GM21367 (cell line): ENCODE measurements at regions not wholly inside any gene's neighbourhood (a gene's known extent, or its start where the extent isn't known, plus 50 kb on each side); places are given as distances from the start of the nearest gene placed in this dataset.

Source experiments
- ATAC-seq: cut with Tn5 transposase; IDR thresholded peaks from one replicate; pipeline ENCODE4 v1.9.1; 2021; ENCODE audit not compliant: unreplicated experiment

DNA sequence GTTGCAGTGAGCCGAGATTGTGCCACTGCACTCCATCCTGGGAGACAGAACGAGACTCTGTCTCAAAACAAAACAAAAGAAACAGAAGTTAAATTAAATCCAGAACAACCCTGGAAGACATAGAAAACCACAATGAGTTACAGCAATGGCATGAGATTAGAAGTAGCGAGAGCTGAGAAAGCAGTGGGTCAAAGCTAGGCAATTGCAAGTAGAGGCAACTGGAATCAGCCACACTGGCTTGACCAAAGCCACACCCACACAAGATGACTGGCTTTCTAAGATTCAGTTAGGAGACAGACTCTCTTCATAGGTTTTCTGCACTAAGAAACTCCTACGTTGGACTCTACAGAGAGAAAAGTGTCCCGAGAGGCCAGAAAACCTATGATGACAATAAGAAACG, 443.0 kb downstream of the GPM6A start:
- no peak for ATAC-seq

DNA sequence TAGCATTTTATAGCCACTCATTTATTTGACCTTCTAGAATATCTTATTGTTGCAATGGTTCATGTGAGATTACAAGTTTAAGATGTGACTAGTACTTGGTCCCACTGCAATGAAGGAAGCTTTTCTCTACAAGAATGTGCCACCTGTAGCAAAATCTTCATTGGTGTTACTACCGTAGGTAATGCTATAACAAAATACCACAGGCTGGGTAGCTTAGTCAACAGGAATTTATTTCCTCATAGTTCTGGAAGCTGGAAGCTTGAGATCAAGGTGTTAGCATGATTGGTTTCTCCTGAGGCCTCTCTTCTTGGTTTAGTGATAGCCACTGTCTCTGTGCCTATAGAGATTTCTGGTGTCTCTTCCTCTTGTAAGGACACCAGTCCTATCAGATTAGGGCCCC, 441.0 kb downstream of the GPM6A start:
- ATAC-seq, result no peak

DNA sequence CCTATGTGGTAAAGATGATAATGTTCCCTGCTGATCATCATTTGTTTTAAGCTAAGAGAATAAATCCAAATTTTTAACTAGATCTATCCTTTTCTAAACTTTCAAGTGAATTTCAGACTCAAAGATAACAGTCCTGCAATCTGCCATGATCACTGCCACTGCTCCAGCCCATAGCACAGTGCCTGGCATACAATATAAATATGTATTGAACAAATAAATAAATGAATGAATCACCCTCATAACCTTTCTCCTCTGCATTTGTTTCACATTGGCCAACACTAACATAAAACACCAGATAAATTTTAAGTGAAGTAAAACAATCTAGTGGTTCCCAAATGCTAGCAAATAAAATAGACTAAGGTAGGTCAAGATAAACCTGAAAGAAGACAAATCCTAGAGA, 439.0 kb downstream of the GPM6A start:
- ATAC-seq, result no peak

DNA sequence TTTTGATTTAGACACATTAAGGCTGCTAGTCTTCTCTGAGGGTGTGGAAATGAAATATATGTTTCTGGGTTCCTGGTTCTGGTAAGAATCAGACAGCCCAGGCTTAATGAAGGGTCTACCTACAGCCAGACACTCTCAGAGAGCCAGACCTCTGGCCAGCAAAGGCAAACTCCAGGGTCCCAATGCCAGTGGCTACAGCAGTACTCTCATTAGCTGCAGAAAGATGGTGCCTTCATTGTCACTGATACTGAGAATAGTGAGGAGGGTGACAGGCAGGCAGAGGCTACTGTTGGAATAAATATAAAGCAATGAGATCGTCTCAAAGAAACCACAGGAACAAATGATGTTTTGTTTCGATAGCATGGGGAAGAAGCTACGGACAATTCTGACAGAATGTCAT, 437.6 kb downstream of the GPM6A start:
- ATAC-seq, result no peak

DNA sequence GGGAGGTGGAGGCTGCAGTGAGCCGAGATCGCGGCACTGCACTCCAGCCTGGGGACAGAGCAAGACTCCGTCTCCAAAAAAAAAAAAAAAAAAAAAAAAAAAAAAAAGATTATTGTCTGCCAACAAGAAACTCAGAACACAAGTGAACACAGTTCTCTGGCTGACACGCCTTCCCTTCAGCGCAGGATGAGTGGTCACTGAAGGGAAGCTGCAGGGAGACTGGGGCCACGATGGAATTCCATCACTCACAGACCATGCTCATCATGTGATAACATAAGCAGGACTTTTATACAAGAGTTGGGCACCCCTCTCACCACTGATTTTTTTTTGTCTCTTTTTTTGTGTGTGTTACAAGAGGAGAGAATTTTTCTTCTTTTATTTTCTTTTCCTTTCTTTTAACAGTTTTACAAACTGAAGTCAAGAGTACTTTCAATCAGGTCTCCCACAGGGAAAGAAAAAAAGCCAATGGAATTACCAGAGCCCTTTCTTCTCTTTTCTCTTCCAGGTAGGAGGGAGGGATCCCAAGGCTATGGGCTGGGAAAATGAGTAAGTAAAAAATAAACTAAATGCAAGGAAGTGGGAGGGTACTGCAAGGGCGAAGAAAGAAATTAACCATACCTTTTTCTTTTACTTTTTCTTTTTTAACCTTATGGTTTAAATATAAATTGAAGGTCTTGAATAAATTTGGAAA, 435.6 kb downstream of the GPM6A start:
- ATAC-seq, result no peak

DNA sequence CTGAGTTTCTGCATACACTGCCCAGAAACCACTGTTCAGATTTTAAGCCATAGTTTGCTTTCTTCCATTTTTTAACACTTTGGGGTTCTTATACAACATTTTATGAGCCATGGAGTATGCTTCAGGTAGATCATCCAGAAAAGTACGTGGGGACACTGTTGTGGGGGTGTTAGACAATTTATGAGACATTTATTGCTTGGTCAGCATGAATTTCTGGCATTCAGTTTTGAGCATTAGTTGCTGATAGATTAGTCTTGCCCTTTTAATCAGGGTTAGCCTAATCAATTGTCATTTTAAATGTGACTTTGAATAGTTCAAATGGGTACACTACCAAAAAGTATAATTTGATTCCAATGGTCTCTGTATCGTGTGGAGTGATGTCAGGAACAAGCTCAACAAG, 434.9 kb downstream of the GPM6A start:
- ATAC-seq, result no peak

DNA sequence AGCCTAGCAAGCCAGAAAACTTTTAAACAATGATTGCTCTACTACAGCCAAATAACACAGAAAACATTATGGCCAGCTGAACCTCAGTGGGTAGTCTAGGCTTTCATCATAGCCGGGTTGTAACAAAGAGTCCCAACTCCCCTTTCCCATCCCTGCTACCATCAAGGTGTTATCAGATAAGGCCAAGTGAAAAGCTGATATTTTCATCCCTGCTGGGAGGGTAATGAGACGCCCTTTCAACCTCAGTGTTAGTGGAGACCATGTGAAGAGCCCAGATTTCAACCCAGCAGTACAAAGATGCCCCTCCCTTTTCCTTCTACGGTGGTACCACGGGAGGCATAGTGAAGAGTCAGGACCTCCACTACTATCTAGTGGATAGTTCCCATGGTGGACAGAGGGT, 433.7 kb downstream of the GPM6A start:
- no peak for ATAC-seq

DNA sequence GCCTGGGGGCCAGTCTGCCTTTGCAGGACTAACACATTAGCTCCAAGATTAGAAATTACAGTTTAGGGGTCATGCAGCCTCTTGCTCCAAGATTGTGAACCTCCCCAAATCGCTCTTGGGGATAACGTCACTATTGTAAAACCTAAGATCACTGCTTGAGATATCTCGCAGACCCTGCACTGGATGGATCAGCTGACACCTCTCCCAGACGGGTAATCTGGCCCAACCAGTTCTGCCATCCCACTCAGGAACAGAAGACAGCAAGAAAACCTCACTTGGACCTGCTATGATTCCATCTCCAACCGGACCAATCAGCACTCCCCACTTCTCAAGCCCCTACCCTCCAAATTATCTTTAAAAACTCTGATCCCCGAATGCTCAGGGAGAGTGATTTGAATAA, 431.2 kb downstream of the GPM6A start:
- ATAC-seq, result no peak

DNA sequence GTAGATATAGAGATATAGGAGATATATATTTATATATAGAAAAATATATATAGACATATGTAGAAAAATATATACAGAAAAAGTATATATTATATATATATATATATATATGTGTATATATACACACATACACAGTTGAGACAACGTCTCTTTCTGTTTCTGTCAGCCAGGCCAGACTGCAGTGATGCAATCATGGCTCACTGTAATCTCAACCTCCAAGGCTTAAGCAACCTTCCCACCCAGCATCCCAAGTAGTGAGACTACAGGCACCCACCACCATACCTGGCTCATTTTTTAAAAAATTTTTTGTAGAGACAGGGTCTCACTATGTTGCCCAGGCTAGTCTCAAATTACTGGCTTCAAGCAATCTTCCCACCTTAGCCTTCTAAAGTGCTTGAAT, 426.3 kb downstream of the GPM6A start:
- ATAC-seq, result no peak

DNA sequence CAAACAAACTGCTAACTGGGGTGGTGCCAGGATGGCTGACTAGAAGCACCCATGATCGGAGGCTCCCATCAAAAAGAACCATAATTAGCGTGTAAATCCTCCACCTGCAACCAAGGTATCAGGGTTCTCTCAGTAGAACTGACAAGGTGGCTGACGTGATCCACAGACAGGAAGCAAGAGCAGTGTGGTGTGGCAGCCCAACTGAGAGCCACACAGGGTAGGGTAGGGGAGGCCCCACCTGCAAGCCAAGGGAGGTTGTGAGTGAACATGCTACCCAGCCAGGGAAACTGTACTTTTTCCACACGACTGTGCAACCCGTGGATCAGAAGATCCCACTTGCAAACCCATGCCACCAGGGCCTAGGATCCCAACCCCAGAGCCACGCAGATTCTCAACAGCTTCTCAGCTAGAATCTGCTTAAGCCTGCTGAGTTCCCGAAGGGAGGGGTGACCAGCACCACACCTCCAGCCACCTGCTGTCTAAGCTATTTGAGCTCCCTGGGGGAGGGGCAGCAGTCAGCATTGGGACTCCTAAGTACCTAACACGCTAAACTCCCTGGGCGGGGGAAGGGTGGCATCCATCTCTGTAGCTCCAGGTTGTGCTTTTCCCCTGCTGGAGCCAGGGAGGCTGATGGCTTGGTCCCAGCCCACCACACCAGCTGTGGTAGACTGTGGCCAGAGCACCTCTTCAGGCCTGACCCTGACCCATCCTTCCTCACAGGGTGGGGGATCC, 425.1 kb downstream of the GPM6A start:
- ATAC-seq, result no peak

DNA sequence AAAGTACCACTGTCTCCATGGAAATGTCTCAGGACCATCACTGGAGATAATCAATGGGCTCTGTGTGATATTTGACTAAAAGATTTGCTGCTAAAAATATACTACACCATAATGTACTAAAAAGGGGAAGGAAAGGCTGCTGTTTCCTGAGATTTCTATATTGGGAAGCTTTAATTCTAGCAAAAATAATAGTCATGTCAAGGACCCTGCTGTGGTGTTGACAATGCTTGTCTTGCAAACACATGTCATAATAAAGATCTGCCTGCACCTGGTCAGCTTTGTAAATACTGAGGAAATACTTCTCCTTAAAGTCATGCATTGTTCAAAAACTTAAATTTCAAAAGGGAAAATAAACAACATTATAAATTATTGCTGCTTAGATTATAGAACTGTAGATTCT, 417.9 kb downstream of the GPM6A start:
- ATAC-seq, result no peak

DNA sequence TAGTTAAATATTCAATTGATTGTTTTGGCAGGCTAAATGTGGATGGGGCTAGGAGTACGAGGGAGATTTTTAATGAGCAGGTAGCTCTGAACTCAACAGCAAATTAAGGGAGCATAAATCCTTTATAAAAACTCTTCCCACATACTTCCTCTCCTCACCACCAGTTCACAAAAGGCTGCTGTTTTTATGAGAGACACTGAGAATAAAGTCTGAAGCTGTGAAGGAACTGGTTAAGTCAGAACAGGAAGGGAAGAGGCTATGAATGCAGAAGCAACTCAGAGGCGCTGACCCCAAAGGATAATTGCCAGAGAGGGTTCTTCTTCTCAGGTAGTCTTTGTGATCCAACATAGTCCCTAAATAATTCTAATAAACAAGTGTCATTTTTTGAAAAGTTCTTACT, 406.1 kb downstream of the GPM6A start:
- ATAC-seq, result no peak

DNA sequence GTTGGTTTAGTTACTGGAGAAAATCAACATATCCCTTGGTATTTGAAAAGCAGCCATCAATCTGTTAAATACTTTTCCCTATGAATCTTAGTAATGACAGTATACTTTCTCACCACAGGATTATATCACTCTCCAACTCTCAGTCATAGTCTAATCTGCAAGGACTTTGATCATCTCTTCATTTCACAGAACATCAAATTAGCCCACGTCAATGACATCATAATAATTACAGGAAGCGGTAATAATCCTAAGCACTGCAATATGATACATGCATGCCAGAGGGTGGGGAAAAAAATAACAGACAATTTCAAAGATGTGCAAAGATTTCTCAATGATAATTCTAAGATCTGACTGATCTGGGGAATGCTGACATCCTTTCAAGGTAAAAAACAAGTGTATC, 404.1 kb downstream of the GPM6A start:
- ATAC-seq, result no peak

DNA sequence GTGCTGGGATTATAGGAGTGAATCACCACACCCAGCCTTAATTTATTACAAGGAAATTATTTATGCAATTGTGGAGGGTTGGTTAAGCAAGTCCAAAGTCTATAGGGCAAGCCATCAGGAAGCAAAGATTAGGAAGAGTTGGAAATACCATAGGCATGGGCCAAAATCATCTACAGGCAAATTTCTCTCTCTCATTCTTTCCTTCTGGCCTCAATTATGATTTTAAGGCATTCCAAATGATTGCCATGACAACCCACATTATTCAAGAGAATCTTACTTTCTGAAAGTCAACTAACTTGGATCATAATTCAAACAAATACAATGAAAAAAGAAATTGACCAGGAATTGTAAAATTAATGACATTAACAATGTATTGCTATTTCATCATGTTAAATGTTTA, 400.8 kb downstream of the GPM6A start:
- no peak for ATAC-seq

DNA sequence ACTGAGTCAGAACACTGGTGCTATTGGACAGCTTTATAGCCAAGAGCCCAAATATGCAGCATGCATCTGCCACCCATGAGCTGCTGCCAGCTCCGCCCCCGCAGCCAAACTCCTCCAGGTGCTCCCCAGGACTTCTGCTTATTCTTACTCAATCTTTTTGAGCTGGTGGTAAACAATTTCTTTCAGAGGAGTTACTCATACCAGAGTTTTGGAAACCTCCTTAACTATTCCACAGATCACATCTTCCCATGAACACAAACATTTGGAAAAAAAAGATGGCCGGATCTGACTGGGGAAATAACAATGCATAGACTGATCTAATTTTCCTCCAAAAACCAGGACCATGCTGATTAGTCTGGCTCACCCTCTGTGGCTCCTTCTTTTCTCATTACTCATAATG, 399.9 kb downstream of the GPM6A start:
- ATAC-seq, result no peak

DNA sequence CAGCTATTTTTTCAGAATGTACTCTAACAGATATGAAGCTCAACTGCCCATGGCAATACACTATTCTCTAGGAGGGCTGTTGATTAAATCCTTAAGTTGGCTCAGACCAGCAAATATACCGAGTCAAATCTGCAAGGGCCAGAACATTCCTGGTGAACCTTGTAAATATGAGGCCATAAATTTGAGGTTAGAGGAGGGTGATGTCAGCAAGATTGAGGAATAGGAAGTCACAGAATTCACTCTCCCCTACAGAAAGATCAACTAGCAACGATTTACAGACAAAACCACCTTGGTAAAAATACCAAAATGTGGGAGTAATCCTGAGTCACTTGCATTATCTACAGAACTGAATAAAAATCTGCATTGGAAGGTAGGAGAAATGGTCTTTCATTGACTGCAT, 399.3 kb downstream of the GPM6A start:
- ATAC-seq, result no peak

DNA sequence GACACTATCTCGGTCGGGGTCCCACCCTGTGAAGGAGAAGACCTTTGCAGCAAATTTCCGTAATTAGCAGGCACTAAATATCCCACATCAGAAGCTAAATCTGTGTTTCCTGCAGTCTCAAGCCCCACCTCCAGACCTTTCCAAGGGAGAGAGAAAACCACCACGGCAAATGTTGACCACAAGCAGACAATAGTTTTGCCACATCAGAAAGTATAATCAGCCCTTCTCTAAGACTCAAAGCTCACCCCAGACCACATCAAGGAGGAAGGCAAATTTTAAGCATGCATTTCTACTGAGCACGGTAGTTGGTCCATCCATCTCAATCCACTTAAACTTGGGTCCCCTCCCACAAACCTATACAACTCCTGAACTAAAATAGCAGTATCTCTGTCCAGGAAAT, 398.5 kb downstream of the GPM6A start:
- no peak for ATAC-seq

DNA sequence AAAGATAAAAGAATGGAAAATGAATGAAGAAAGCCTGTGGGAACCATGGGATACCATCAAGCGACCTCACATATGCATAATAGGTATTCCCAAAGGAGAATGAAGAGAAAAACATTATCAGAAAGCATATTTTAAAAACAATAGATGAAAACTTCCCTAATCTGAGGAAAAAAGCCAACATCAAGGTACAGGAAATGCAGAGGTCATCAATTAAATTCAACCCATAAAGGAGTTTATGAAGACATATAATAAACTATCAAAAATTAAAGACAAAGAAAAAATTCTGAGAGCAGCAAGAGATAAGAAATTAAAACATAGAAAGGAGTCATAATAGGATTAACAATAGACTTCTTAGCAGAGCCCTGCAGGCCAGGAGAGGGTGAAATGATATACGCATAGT, 397.5 kb downstream of the GPM6A start:
- no peak for ATAC-seq

DNA sequence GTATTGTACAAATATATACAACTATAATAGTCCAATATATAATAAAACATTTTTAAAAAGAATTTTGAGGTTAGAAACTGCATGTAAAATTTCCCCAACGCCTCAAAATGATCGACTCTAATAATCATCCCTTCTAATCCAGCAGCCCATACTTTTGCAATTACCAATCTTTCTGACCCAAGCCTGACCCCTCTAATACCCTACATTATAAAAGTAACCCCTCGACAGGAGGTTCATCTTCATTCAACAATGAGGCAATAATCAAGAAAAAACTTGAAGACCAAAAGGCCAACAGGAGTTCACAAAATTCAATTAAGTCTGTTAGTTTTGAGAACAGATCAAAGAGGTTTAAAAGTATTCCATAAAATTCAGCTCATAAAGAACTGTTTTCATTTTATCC, 393.5 kb downstream of the GPM6A start:
- no peak for ATAC-seq

DNA sequence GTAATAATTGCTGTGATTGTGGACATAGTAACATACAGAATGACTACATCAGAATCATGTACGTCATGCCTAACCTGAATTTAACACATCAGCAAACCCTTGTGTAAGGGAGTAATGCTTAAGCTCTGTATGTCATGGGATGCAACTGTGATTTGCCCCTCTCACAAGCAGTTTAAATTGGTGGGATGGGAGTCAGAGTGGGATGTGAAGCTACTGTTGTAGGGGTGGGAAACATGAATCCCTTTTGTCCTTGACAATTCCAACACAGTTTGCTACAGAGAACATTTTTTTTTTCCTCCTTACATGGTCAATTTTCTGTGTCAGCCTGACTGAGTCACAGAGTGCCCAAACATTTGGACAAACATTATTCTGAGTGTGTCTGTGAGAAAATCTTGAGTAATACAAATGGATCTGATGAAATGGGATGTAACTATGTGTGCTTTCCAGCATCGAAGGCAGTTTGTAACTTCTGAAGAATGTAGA, 392.8 kb downstream of the GPM6A start:
- no peak for ATAC-seq

DNA sequence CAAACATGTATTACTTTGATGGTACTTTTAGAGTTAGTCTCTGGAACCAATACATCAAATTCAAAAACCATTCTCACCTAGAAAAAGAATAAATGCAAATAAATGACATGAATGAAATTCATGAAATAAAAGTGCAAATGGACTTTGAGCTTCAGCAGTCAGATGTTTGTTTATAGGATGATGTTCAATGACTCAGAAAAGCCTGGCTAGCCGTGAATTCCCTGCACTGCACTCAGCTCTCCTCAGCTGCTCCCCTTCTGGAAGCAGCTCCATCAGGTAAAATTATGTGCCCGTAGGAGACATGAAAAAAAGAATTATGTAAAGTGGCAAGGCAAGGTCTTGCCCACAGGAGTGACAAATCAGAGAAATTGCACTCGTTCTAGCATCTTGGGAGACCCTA, 390.6 kb downstream of the GPM6A start:
- no peak for ATAC-seq

DNA sequence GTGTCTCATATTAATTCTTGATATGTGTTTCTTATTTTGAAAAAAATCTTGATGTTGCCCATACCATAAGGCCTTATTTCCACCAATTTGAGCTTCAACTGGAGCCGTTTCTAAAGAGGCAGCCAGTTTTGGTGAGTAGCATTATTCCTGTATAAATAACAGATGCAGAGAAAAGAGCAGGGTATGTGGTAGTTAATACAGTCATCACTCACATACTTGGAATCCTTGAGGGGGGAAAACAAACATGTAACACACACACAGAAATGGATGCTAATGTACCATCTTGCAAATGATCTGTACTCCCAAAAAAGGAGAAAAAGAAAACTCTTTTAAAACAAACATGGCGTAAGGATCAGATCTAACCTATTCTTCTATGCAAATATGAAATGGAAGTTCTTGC, 389.7 kb downstream of the GPM6A start:
- no peak for ATAC-seq

DNA sequence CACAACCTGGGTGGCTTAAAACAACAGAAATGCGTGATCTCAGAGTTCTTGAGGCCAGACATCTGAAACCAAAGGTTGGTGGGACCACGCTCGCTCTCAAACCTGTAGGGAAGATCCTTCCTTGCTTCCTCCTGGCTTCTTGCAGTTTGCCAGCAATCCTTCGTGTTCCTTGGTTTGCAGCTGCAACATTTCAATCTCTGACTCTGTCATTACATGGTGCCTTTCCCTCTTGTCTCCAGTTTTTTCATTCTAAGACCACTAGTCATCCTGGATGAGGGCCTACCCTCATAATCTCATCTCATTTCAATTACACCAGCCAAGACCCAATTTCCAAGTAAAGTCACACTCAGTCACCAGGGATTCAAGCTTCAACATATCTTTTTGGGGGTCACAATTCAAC, 388.0 kb downstream of the GPM6A start:
- ATAC-seq, result no peak
